Naive thymus-derived CD4-positive, alpha-beta T cell (primary cell): ENCODE measurements at regions not wholly inside any gene's neighbourhood (a gene's known extent, or its start where the extent isn't known, plus 50 kb on each side); places are given as distances from the start of the nearest gene placed in this dataset.

Experiments
- ATAC-seq: fragments of 150-1000 bp; cut with Tn5 transposase; 2 replicates; pipeline ENCODE4 v1.10.0; 2021; ENCODE audit warnings: mild to moderate bottlenecking, moderate library complexity
- CTCF ChIA-PET: fragments of 350-600 bp; sonication (Branson Sonifier 250); formaldehyde crosslinking; loops from one replicate; lab custom pipeline; 2021; ENCODE audit warnings: antibody characterized with exemption; lab: Charles Lee
- POLR2A ChIA-PET: fragments of 350-600 bp; sonication (Branson Sonifier 250); formaldehyde crosslinking; loops from one replicate; lab custom pipeline; 2021; ENCODE audit warnings: antibody characterized with exemption, inconsistent platforms; lab: Charles Lee
- DNase-seq, 9 donors: peaks; one replicate each; pipeline versions ENCODE4 v3.0.0 to v3.0.0-alpha.2; 2020 to 2022; ENCODE audit warnings: mixed read lengths in 1 of 9
- H3K27ac ChIP-seq: one replicate; pipeline ENCODE4 v1.7.0; 2013; ENCODE audit warnings: mild to moderate bottlenecking, low read depth, low read length, moderate library complexity
- H3K27me3 ChIP-seq, 2 donors: one replicate each; pipeline ENCODE4 v1.7.0; 2013; ENCODE audit warnings: low read length in 2 of 2, mild to moderate bottlenecking in 2 of 2, moderate library complexity in 2 of 2; ENCODE audit not compliant: control insufficient read depth in 2 of 2, insufficient read depth in 2 of 2
- H3K36me3 ChIP-seq, 3 experiments: 1 replicate in 2 of 3; 2 replicates in 1 of 3; pipeline ENCODE4 v1.7.0; 2013; ENCODE audit warnings: low read length in 3 of 3, mild to moderate bottlenecking in 3 of 3, moderate library complexity in 1 of 3; ENCODE audit not compliant: insufficient read depth in 3 of 3, control insufficient read depth in 2 of 3
- H3K4me1 ChIP-seq, 2 donors: one replicate each; pipeline ENCODE4 v1.7.0; 2013; ENCODE audit warnings: low read length in 2 of 2, mild to moderate bottlenecking in 2 of 2, moderate library complexity in 1 of 2; ENCODE audit not compliant: control insufficient read depth in 2 of 2, insufficient read depth in 2 of 2
- H3K4me3 ChIP-seq: 2 replicates; pipeline ENCODE4 v1.7.0; 2013; ENCODE audit warnings: mild to moderate bottlenecking, low read length
- H3K9me3 ChIP-seq, 3 experiments: 1 replicate in 2 of 3; 2 replicates in 1 of 3; pipeline ENCODE4 v1.7.0; 2013; ENCODE audit warnings: low read length in 3 of 3; ENCODE audit not compliant: control insufficient read depth in 2 of 3
- H3K27ac Mint-ChIP-seq, 9 donors: one replicate each; pipeline ENCODE4 v1.8.0; 2020 to 2022; ENCODE audit warnings: mixed read lengths in 9 of 9, mild to moderate bottlenecking in 8 of 9, moderate library complexity in 5 of 9, inconsistent platforms in 2 of 9
- H3K27me3 Mint-ChIP-seq, 5 donors: one replicate each; pipeline ENCODE4 v1.8.0; 2021 to 2022; ENCODE audit warnings: mixed read lengths in 5 of 5, mild to moderate bottlenecking in 1 of 5
- H3K36me3 Mint-ChIP-seq, 5 donors: one replicate each; pipeline ENCODE4 v1.8.0; 2020 to 2022; ENCODE audit warnings: mixed read lengths in 5 of 5, mild to moderate bottlenecking in 3 of 5, inconsistent platforms in 1 of 5
- H3K4me1 Mint-ChIP-seq, 7 donors: one replicate each; pipeline ENCODE4 v1.8.0; 2020 to 2022; ENCODE audit warnings: mixed read lengths in 7 of 7, mild to moderate bottlenecking in 3 of 7, inconsistent platforms in 1 of 7
- H3K4me3 Mint-ChIP-seq, 10 donors: one replicate each; pipeline ENCODE4 v1.8.0; 2020 to 2022; ENCODE audit warnings: mild to moderate bottlenecking in 10 of 10, mixed read lengths in 10 of 10, moderate library complexity in 6 of 10, inconsistent platforms in 2 of 10
- H3K9me3 Mint-ChIP-seq, 11 donors: one replicate each; pipeline ENCODE4 v1.8.0; 2020 to 2022; ENCODE audit warnings: mixed read lengths in 11 of 11, mild to moderate bottlenecking in 4 of 11, inconsistent platforms in 1 of 11, moderate library complexity in 1 of 11
- intact Hi-C, 2 donors: fragments of 100-400 bp; cut with micrococcal nuclease; formaldehyde crosslinking; loops; one replicate each; pipeline ENCODE4 v1.15.1; 2023

GRCh38 chr3:94303266-94303665, 240.4 kb downstream of the NSUN3 start:
- intact Hi-C loops: no loop called here
- POLR2A ChIA-PET: no interaction called here
- CTCF ChIA-PET: no interaction called here
- Mint-ChIP-seq H3K9me3 (peaks cover 0 to 3% (median 0%) of the 10 kb centered on the region in 11 donors), H3K36me3 (no peaks in the 10 kb centered on the region), H3K4me3 (no peak overlapping the region), H3K4me1 (no peaks in the 10 kb centered on the region), H3K27ac (no peak overlapping the region), H3K27me3 (no peaks in the 10 kb centered on the region)
- Histone ChIP-seq H3K4me3 (no peak overlapping the region), H3K27ac (no peak overlapping the region), H3K27me3 (no peaks in the 10 kb centered on the region), H3K36me3 (no peaks in the 10 kb centered on the region), H3K9me3 (no peaks in the 10 kb centered on the region), H3K4me1 (no peaks in the 10 kb centered on the region)
- ATAC-seq: no peak
- no peak for DNase-seq

GRCh38 chr3:94303897-94304296, 241.0 kb downstream of the NSUN3 start:
- POLR2A ChIA-PET: no interaction called here

GRCh38 chr3:94304954-94305353, 242.1 kb downstream of the NSUN3 start:
- Histone ChIP-seq H3K9me3 (no peaks in the 10 kb centered on the region), H3K36me3 (no peaks in the 10 kb centered on the region), H3K27ac (no peak overlapping the region), H3K27me3 (no peaks in the 10 kb centered on the region), H3K4me3 (no peak overlapping the region), H3K4me1 (no peaks in the 10 kb centered on the region)
- POLR2A ChIA-PET: no interaction called here
- no peaks in the 10 kb centered on the region for H3K27me3 Mint-ChIP-seq
- H3K27ac Mint-ChIP-seq: no peak overlapping the region
- intact Hi-C loops: no loop called here
- DNase-seq (no peak), ATAC-seq (no peak)
- no peak overlapping the region for H3K4me3 Mint-ChIP-seq
- CTCF ChIA-PET: no interaction called here
- no peaks in the 10 kb centered on the region for H3K36me3 Mint-ChIP-seq
- no peaks in the 10 kb centered on the region for H3K4me1 Mint-ChIP-seq
- peaks cover 0 to 3% (median 0%) of the 10 kb centered on the region in 11 donors for H3K9me3 Mint-ChIP-seq

More at GRCh38 chr3:94303897-94304296, 241.0 kb downstream of the NSUN3 start:
- no peaks in the 10 kb centered on the region for H3K36me3 Mint-ChIP-seq
- Histone ChIP-seq H3K27ac (no peak overlapping the region), H3K4me1 (no peaks in the 10 kb centered on the region), H3K36me3 (no peaks in the 10 kb centered on the region), H3K27me3 (no peaks in the 10 kb centered on the region), H3K9me3 (no peaks in the 10 kb centered on the region), H3K4me3 (no peak overlapping the region)
- ATAC-seq (no peak), DNase-seq (no peak)
- H3K9me3 Mint-ChIP-seq: peaks cover 0 to 3% (median 0%) of the 10 kb centered on the region in 11 donors
- H3K4me3 Mint-ChIP-seq: no peak overlapping the region
- H3K4me1 Mint-ChIP-seq: no peaks in the 10 kb centered on the region
- CTCF ChIA-PET: no interaction called here
- H3K27me3 Mint-ChIP-seq: no peaks in the 10 kb centered on the region
- intact Hi-C loops: no loop called here
- no peak overlapping the region for H3K27ac Mint-ChIP-seq

GRCh38 chr3:94305835-94306611, 243.2 kb downstream of the NSUN3 start:
- Histone ChIP-seq H3K27me3 (no peaks in the 10 kb centered on the region), H3K4me3 (no peak overlapping the region), H3K9me3 (no peaks in the 10 kb centered on the region), H3K27ac (no peak overlapping the region), H3K4me1 (no peaks in the 10 kb centered on the region), H3K36me3 (no peaks in the 10 kb centered on the region)
- H3K27ac Mint-ChIP-seq: no peak overlapping the region
- no peaks in the 10 kb centered on the region for H3K4me1 Mint-ChIP-seq
- no peak overlapping the region for H3K4me3 Mint-ChIP-seq
- POLR2A ChIA-PET: no interaction called here
- no peaks in the 10 kb centered on the region for H3K27me3 Mint-ChIP-seq
- intact Hi-C loops: no loop called here
- no peaks in the 10 kb centered on the region for H3K36me3 Mint-ChIP-seq
- DNase-seq: no peak
- CTCF ChIA-PET: no interaction called here
- peaks cover 0 to 3% (median 0%) of the 10 kb centered on the region in 11 donors for H3K9me3 Mint-ChIP-seq
- ATAC-seq: no peak

GRCh38 chr3:94307588-94307987, 244.7 kb downstream of the NSUN3 start:
- H3K4me3 ChIP-seq: no peak overlapping the region
- no peaks in the 10 kb centered on the region for H3K27me3 ChIP-seq
- ATAC-seq: no peak
- no peaks in the 10 kb centered on the region for H3K4me1 Mint-ChIP-seq
- ChIA-PET POLR2A (no interaction called here), CTCF (no interaction called here)
- no peak for DNase-seq
- no peak overlapping the region for H3K4me3 Mint-ChIP-seq
- H3K27ac Mint-ChIP-seq: no peak overlapping the region
- no peaks in the 10 kb centered on the region for H3K27me3 Mint-ChIP-seq
- H3K9me3 Mint-ChIP-seq: peaks cover 0 to 3% (median 0%) of the 10 kb centered on the region in 11 donors
- intact Hi-C loops: no loop called here
- no peak overlapping the region for H3K27ac ChIP-seq
- no peaks in the 10 kb centered on the region for H3K4me1 ChIP-seq
- H3K36me3 ChIP-seq: no peaks in the 10 kb centered on the region
- no peaks in the 10 kb centered on the region for H3K9me3 ChIP-seq
- no peaks in the 10 kb centered on the region for H3K36me3 Mint-ChIP-seq

GRCh38 chr3:94308767-94309166, 245.9 kb downstream of the NSUN3 start:
- intact Hi-C loops: no loop called here
- no peak for DNase-seq
- Mint-ChIP-seq H3K9me3 (no peaks in the 10 kb centered on the region), H3K4me1 (no peaks in the 10 kb centered on the region), H3K27ac (no peak overlapping the region), H3K36me3 (no peaks in the 10 kb centered on the region), H3K4me3 (no peak overlapping the region), H3K27me3 (no peaks in the 10 kb centered on the region)
- H3K27ac ChIP-seq: no peak overlapping the region
- H3K4me1 ChIP-seq: no peaks in the 10 kb centered on the region
- H3K4me3 ChIP-seq: no peak overlapping the region
- no peaks in the 10 kb centered on the region for H3K36me3 ChIP-seq
- ATAC-seq: no peak
- no peaks in the 10 kb centered on the region for H3K9me3 ChIP-seq
- ChIA-PET CTCF (no interaction called here), POLR2A (no interaction called here)
- H3K27me3 ChIP-seq: no peaks in the 10 kb centered on the region
